ENCODE measurements at regions not wholly inside any gene's neighbourhood (a gene's known extent, or its start where the extent isn't known, plus 50 kb on each side); places are given as distances from the start of the nearest gene placed in this dataset.

- no peak for DNase-seq
Measured at GRCh38 chr15:95897651-95898050, 432.8 kb upstream of the NR2F2 start.

GRCh38 chr15:95898761-95899160 is 431.7 kb upstream of the NR2F2 start:
- no peak for DNase-seq

DNA sequence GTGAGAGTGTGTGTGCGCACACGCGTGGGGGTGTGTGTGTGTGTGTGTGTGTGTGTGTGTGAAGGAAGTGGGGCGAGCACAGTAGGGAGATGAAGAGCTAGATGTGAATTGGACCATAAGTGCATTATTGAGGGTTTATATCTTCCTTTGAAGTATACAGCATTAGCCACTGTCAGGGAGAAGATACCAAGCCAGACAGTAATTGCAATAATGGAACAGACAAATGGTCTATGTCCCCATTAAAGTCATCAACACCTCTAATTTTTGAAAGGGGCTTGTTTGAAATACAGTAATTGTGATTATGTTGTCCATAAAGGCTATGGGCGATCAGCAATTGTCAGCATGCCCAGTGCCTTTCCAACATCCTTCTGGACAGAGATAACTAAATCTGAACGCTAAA is 429.2 kb upstream of the NR2F2 start:
- DNase-seq = no peak

DNA sequence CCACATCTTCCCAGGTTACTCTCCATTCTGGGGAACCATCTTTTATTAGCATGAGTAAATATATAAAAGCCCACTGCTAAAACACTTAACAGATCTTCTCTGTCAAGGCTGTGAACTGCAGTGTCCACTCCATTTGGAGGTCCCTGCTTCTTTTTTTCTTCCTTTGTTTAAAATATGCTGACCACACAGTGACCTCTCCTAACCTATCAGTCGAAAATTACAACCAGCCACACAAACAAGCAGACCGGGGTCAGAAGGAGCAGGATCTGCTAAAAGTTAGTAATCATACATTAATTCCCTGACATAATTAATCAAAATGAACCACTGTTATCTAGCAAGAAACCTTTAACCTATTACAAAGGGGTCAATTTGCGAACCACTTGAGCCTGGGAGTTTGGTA is 427.9 kb upstream of the NR2F2 start:
- DNase-seq = no peak

DNA sequence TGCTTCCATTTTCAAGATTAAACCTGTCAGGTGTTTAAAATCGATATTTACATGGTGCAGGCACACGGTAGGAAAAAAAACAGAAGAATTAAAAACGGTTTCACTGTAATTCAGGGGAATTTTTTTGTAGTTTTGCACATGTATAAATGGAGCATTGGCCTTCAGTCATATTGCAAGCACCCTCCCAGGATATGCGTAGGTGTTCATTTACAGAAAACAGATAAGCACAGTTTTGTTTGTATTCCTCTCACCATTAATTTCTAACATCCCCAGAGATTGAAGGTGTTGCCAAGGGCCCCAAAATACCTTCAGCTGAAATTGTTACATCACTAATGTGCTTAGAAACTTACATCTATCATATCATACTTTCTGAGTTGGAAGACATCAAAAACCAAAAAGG is 427.1 kb upstream of the NR2F2 start:
- no peak for DNase-seq

GRCh38 chr15:95910643-95911212 is 419.8 kb upstream of the NR2F2 start:
- DNase-seq = no peak

- no peak for DNase-seq
Measured at GRCh38 chr15:95911570-95912279, 418.8 kb upstream of the NR2F2 start.

GRCh38 chr15:95912280-95912625 is 418.2 kb upstream of the NR2F2 start:
- no peak for DNase-seq

DNA sequence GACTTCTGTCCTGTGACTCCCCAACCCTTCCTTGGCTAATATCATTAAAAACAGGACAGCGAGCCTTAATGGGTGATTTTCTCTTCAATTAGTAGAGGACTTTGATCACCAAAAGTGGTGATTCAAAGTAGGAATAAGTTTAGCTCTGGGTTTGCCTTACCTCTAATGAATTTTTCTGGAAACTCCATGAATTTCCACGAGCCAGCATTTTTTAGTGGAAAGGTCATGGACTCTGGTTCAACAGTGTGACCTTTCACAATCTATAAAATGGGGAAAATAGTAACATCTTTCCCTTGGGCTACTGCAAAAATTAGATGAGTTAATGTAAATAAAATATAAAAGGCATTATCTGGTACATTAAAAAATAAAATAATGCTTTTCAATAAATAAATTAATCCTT is 417.8 kb upstream of the NR2F2 start:
- DNase-seq = no peak

DNA sequence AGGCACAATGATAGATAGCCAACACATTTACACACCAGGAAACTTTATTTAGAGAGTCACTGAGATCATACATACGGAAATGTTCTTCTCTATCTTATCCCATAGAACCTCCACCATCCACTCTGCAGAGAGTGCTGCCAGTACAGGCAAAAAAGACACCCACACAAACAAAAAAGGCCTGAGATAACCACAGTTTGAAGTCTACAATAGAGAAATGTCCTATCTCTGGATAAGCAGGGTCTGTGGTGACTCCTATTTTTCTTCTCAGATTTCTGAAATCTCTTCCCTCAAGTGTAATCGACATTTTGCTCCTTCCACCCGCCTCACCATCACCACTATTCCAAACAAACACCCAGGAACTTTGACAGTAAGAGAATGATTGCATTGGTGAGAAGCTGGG is 413.9 kb upstream of the NR2F2 start:
- no peak for DNase-seq

DNA sequence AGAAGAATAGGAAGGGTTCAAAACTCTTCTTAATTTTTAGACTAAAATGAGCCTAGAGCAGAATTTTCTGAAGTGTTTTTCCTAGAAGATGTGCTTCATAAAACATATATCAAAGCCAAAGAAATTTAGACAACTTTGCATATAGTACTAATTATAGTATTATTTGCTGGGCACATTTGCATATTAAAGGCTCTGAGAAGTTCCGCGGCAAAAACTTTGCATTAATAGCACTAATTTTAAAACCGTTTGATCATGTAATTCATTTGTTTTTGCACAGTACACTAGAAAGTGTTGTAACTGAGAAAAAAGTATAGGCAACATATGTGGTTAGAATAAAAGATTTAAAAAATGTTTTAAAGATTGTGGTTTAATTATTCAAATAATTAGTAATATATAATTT is 412.0 kb upstream of the NR2F2 start:
- DNase-seq = no peak

- no peak for DNase-seq
Measured at GRCh38 chr15:95919460-95919859, 411.0 kb upstream of the NR2F2 start.

DNA sequence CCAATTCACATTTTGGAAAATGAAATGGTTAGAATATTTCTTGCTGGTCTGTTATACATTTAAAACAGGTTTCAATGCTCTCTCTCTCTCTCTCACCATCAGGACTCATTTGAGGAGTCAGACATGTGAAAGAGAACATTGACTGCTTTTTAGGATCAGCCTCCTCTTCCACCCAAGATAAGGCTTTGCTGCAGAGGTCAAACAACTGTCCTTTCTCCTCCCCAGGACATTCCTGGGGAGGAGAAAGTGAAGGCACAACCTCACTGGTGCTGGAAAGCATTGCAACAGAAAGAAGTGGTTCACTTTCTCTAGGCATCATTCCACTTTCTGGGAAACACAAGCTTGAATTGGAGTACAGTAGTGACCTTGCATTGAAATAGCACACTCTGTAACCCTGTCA is 409.1 kb upstream of the NR2F2 start:
- no peak for DNase-seq

DNA sequence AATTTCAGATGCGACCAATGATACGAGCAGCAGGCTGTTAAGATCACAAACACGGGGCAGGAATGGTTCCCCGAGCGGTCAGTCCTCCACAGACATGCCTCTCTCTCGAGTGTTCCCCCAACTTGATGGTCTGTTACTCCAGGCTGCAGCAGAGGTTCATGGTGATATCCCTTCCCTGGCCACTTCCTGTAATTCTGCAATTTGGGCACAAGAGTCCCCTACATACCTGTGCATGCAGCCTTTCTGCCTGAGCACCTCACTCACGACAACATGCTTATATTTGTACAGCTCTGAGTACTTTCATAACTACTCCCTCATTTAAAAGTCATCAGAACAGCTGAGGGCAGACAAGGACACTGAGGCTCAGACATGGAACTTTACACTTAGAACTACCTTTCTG is 408.1 kb upstream of the NR2F2 start:
- no peak for DNase-seq

- no peak for DNase-seq
Measured at GRCh38 chr15:95923792-95924191, 406.7 kb upstream of the NR2F2 start.

GRCh38 chr15:95928822-95929221 is 401.7 kb upstream of the NR2F2 start:
- no peak for DNase-seq

GRCh38 chr15:95929232-95929846 is 401.2 kb upstream of the NR2F2 start:
- no peak for DNase-seq

DNA sequence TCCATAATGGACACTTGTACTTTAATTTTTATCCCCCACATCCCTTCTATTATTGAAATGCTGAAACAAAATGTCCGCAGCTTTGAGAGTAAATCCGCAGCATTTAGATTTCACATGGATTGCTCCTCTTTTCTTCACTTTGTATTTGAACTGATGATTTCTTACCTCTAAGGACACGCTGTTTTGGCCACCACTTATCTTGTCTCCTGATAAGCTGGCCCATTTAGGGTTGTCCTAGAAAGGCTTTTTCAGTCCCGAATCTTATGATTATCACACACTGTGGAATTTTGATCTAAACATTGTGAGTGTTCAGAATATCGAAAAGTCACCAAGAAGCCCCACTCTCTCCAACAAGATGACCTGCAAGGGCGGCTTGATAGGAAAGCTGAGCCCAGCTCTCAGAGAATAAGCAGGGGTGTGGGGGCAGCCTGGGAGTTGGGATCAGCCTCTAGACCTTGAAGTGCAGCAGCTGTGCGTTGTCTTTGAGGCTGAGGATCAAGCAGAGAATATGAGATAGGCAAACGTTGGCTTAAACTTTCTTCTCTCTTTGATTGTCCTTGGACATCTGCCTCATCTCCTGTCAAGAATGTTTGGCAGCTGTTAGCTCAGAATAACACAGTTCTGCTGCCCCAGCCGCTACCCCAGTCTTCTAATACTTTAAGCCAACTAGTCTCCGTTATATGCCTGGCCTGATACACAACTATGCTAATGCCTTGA is 399.7 kb upstream of the NR2F2 start:
- DNase-seq = no peak

- DNase-seq = no peak
Measured at GRCh38 chr15:95931619-95932018, 398.9 kb upstream of the NR2F2 start.

GRCh38 chr15:95932141-95932540 is 398.4 kb upstream of the NR2F2 start:
- no peak for DNase-seq

DNA sequence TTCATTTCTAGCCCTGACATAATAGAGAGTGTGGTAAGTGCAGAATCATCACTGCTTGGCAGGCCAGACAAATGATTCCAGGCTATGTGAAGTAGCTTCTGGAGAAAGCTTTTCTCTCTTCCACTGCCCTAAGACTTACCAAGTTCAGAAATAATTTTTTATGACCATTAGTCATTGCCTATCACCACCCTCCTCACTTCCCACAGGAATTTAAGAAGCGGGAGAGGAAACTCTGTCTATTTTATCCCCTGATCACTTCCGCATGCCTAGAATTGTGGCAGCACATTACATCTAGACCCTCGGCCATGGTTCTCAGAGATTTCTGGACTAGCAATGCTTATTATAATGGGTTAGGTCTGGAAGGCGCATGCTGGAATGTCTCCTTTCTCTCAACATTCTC is 397.8 kb upstream of the NR2F2 start:
- no peak for DNase-seq

DNA sequence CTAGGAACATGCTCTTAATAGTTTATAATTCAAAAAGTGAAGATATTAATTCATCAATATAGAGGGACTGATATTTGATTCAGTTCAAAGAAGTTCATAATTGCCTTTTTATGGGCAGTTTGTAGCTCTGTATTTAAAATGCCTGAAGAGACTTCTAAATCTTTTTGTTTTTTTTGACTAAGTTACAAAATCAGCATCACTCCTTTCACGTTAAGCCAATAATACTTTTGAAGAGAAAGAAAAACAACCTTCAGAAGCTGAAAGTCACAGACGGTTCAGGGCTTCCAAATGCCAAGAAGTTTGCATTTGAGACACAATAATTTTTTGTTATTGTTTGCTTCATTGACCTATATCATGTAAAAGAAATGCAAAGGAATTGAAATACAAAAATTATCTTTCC is 394.6 kb upstream of the NR2F2 start:
- no peak for DNase-seq

DNA sequence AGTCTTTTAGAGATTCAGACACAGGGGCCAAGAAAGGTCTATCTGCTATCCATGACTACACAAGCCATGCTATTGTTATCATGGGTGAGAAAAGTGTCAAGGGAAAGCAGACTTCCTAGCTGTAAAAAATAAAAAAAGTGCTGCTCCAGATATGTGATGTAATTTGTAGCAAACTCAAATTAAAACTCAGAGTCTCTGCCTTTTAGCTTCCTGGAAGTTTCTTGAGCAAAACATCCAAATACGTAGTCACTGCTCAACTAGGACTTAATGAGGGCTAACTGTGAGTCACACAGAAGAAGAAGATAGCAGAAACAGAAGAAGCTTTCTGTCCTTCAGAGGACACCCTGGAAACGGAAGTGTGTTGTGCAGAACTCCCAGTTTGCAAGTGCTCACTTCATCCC is 393.4 kb upstream of the NR2F2 start:
- no peak for DNase-seq

All from hypothalamus (tissue), 51 donors.